ENCODE measurements at regions not wholly inside any gene's neighbourhood (a gene's known extent, or its start where the extent isn't known, plus 50 kb on each side); places are given as distances from the start of the nearest gene placed in this dataset.

- H3K4me3 ChIP-seq (ENCODE audit: low read depth, low read length): no peak overlapping the region
- no peak for TF ChIP-seq CTCF (IDR thresholded peaks at IDR 0.05; ENCODE audit: borderline replicate concordance, insufficient read depth, low read depth, low read length)
Measured at GRCh38 chr6:145266432-145267075, 468.8 kb downstream of the EPM2A start.

GRCh38 chr6:145267076-145267867, 468.0 kb downstream of the EPM2A start:
- H3K4me3 ChIP-seq (ENCODE audit: low read depth, low read length): no peak overlapping the region
- no peak for TF ChIP-seq CTCF (IDR thresholded peaks at IDR 0.05; ENCODE audit: borderline replicate concordance, insufficient read depth, low read depth, low read length)

GRCh38 chr6:145270464-145270863, 464.9 kb downstream of the EPM2A start:
- H3K4me3 ChIP-seq (ENCODE audit: low read depth, low read length): no peak overlapping the region
- TF ChIP-seq CTCF (IDR thresholded peaks at IDR 0.05; ENCODE audit: borderline replicate concordance, insufficient read depth, low read depth, low read length): no peak

GRCh38 chr6:145271040-145271439, 464.3 kb downstream of the EPM2A start:
- no peak for TF ChIP-seq CTCF (IDR thresholded peaks at IDR 0.05; ENCODE audit: borderline replicate concordance, insufficient read depth, low read depth, low read length)
- no peak overlapping the region for H3K4me3 ChIP-seq (ENCODE audit: low read depth, low read length)

- H3K4me3 ChIP-seq (ENCODE audit: low read depth, low read length): no peak overlapping the region
- TF ChIP-seq CTCF (IDR thresholded peaks at IDR 0.05; ENCODE audit: borderline replicate concordance, insufficient read depth, low read depth, low read length): no peak
Measured at GRCh38 chr6:145271577-145271976, 463.7 kb downstream of the EPM2A start.

- TF ChIP-seq CTCF (IDR thresholded peaks at IDR 0.05; ENCODE audit: borderline replicate concordance, insufficient read depth, low read depth, low read length): no peak
- no peak overlapping the region for H3K4me3 ChIP-seq (ENCODE audit: low read depth, low read length)
Measured at GRCh38 chr6:145272246-145272645, 463.1 kb downstream of the EPM2A start.

- no peak overlapping the region for H3K4me3 ChIP-seq (ENCODE audit: low read depth, low read length)
- TF ChIP-seq CTCF (IDR thresholded peaks at IDR 0.05; ENCODE audit: borderline replicate concordance, insufficient read depth, low read depth, low read length): no peak
Measured at GRCh38 chr6:145273136-145273535, 462.2 kb downstream of the EPM2A start.
